ENCODE measurements at regions not wholly inside any gene's neighbourhood (a gene's known extent, or its start where the extent isn't known, plus 50 kb on each side); places are given as distances from the start of the nearest gene placed in this dataset.

- Mint-ChIP-seq H3K9me3 (no peaks in the 10 kb centered on the region), H3K36me3 (ENCODE audit: low read depth) (no peaks in the 10 kb centered on the region), H3K27ac (no peak overlapping the region), H3K4me1 (ENCODE audit: low read depth) (no peaks in the 10 kb centered on the region), H3K4me3 (no peak overlapping the region), H3K27me3 (peaks cover 6% of the 10 kb centered on the region)
- intact Hi-C loops (cut with micrococcal nuclease): no loop called here
Measured at GRCh38 chr12:75837700-75838099, 193.9 kb downstream of the PHLDA1 start.

- intact Hi-C loops (cut with micrococcal nuclease): no loop called here
- H3K27me3 Mint-ChIP-seq: peaks cover 4% of the 10 kb centered on the region
- no peaks in the 10 kb centered on the region for H3K36me3 Mint-ChIP-seq (ENCODE audit: low read depth)
- H3K4me1 Mint-ChIP-seq (ENCODE audit: low read depth): no peaks in the 10 kb centered on the region
- H3K4me3 Mint-ChIP-seq: no peak overlapping the region
- no peaks in the 10 kb centered on the region for H3K9me3 Mint-ChIP-seq
- H3K27ac Mint-ChIP-seq: no peak overlapping the region
Measured at GRCh38 chr12:75836533-75836932, 195.0 kb downstream of the PHLDA1 start.

- intact Hi-C loops (cut with micrococcal nuclease): no loop called here
- no peaks in the 10 kb centered on the region for H3K36me3 Mint-ChIP-seq (ENCODE audit: low read depth)
- H3K4me3 Mint-ChIP-seq: no peak overlapping the region
- H3K9me3 Mint-ChIP-seq: no peaks in the 10 kb centered on the region
- H3K27me3 Mint-ChIP-seq: peaks cover 3% of the 10 kb centered on the region
- H3K27ac Mint-ChIP-seq: no peak overlapping the region
- H3K4me1 Mint-ChIP-seq (ENCODE audit: low read depth): no peaks in the 10 kb centered on the region
Measured at GRCh38 chr12:75834591-75834990, 197.0 kb downstream of the PHLDA1 start.

GRCh38 chr12:75833268-75833667 is 198.3 kb downstream of the PHLDA1 start:
- no peaks in the 10 kb centered on the region for H3K36me3 Mint-ChIP-seq (ENCODE audit: low read depth)
- no peak overlapping the region for H3K27ac Mint-ChIP-seq
- no peaks in the 10 kb centered on the region for H3K4me1 Mint-ChIP-seq (ENCODE audit: low read depth)
- no peaks in the 10 kb centered on the region for H3K9me3 Mint-ChIP-seq
- no peak overlapping the region for H3K4me3 Mint-ChIP-seq
- H3K27me3 Mint-ChIP-seq: peaks cover 3% of the 10 kb centered on the region
- intact Hi-C loops (cut with micrococcal nuclease): no loop called here

- Mint-ChIP-seq H3K4me1 (ENCODE audit: low read depth) (no peaks in the 10 kb centered on the region), H3K36me3 (ENCODE audit: low read depth) (no peaks in the 10 kb centered on the region), H3K9me3 (no peaks in the 10 kb centered on the region), H3K4me3 (no peak overlapping the region), H3K27me3 (peaks cover 3% of the 10 kb centered on the region), H3K27ac (no peak overlapping the region)
- intact Hi-C loops (cut with micrococcal nuclease): no loop called here
Measured at GRCh38 chr12:75831402-75831801, 200.2 kb downstream of the PHLDA1 start.

GRCh38 chr12:75827061-75827460 is 204.5 kb downstream of the PHLDA1 start:
- H3K27ac Mint-ChIP-seq: no peak overlapping the region
- H3K4me3 Mint-ChIP-seq: no peak overlapping the region
- H3K36me3 Mint-ChIP-seq (ENCODE audit: low read depth): no peaks in the 10 kb centered on the region
- H3K4me1 Mint-ChIP-seq (ENCODE audit: low read depth): no peaks in the 10 kb centered on the region
- intact Hi-C loops (cut with micrococcal nuclease): no loop called here
- no peaks in the 10 kb centered on the region for H3K9me3 Mint-ChIP-seq
- peaks cover 13% of the 10 kb centered on the region for H3K27me3 Mint-ChIP-seq

- no peak overlapping the region for H3K27ac Mint-ChIP-seq
- no peaks in the 10 kb centered on the region for H3K4me1 Mint-ChIP-seq (ENCODE audit: low read depth)
- no peak overlapping the region for H3K4me3 Mint-ChIP-seq
- no peaks in the 10 kb centered on the region for H3K36me3 Mint-ChIP-seq (ENCODE audit: low read depth)
- no peaks in the 10 kb centered on the region for H3K9me3 Mint-ChIP-seq
- H3K27me3 Mint-ChIP-seq: peaks cover 15% of the 10 kb centered on the region
- intact Hi-C loops (cut with micrococcal nuclease): no loop called here
Measured at GRCh38 chr12:75825686-75826085, 205.9 kb downstream of the PHLDA1 start.

GRCh38 chr12:75823475-75823874 is 208.1 kb downstream of the PHLDA1 start:
- H3K4me3 Mint-ChIP-seq: no peak overlapping the region
- no peak overlapping the region for H3K27ac Mint-ChIP-seq
- H3K9me3 Mint-ChIP-seq: no peaks in the 10 kb centered on the region
- no peaks in the 10 kb centered on the region for H3K36me3 Mint-ChIP-seq (ENCODE audit: low read depth)
- no peaks in the 10 kb centered on the region for H3K4me1 Mint-ChIP-seq (ENCODE audit: low read depth)
- intact Hi-C loops (cut with micrococcal nuclease): no loop called here
- H3K27me3 Mint-ChIP-seq: peaks cover 18% of the 10 kb centered on the region

- Mint-ChIP-seq H3K27ac (no peak overlapping the region), H3K27me3 (peaks cover 18% of the 10 kb centered on the region), H3K4me1 (ENCODE audit: low read depth) (no peaks in the 10 kb centered on the region), H3K36me3 (ENCODE audit: low read depth) (no peaks in the 10 kb centered on the region), H3K4me3 (no peak overlapping the region), H3K9me3 (no peaks in the 10 kb centered on the region)
- intact Hi-C loops (cut with micrococcal nuclease): no loop called here
Measured at GRCh38 chr12:75822416-75822815, 209.2 kb downstream of the PHLDA1 start.

GRCh38 chr12:75820848-75821578 is 210.6 kb downstream of the PHLDA1 start:
- Mint-ChIP-seq H3K4me1 (ENCODE audit: low read depth) (no peaks in the 10 kb centered on the region), H3K27ac (no peak overlapping the region), H3K9me3 (no peaks in the 10 kb centered on the region), H3K27me3 (peaks cover 18% of the 10 kb centered on the region), H3K4me3 (no peak overlapping the region), H3K36me3 (ENCODE audit: low read depth) (no peaks in the 10 kb centered on the region)
- intact Hi-C loops (cut with micrococcal nuclease): no loop called here

GRCh38 chr12:75820071-75820470 is 211.5 kb downstream of the PHLDA1 start:
- intact Hi-C loops (cut with micrococcal nuclease): no loop called here
- Mint-ChIP-seq H3K4me3 (no peak overlapping the region), H3K4me1 (ENCODE audit: low read depth) (no peaks in the 10 kb centered on the region), H3K27ac (no peak overlapping the region), H3K9me3 (no peaks in the 10 kb centered on the region), H3K36me3 (ENCODE audit: low read depth) (no peaks in the 10 kb centered on the region), H3K27me3 (peaks cover 18% of the 10 kb centered on the region)

GRCh38 chr12:75819512-75819911 is 212.1 kb downstream of the PHLDA1 start:
- Mint-ChIP-seq H3K4me3 (no peak overlapping the region), H3K4me1 (ENCODE audit: low read depth) (no peaks in the 10 kb centered on the region), H3K9me3 (no peaks in the 10 kb centered on the region), H3K27me3 (peaks cover 20% of the 10 kb centered on the region), H3K36me3 (ENCODE audit: low read depth) (no peaks in the 10 kb centered on the region), H3K27ac (no peak overlapping the region)
- intact Hi-C loops (cut with micrococcal nuclease): loop anchor here (5.0 kb wide), 1 partner anchor 218 kb away; no protein-coding TSS in a partner anchor

- intact Hi-C loops (cut with micrococcal nuclease): loop anchor here (5.0 kb wide), 1 partner anchor 218 kb away; no protein-coding TSS in a partner anchor
- peaks cover 20% of the 10 kb centered on the region for H3K27me3 Mint-ChIP-seq
- no peak overlapping the region for H3K27ac Mint-ChIP-seq
- H3K4me1 Mint-ChIP-seq (ENCODE audit: low read depth): no peaks in the 10 kb centered on the region
- no peaks in the 10 kb centered on the region for H3K9me3 Mint-ChIP-seq
- no peak overlapping the region for H3K4me3 Mint-ChIP-seq
- no peaks in the 10 kb centered on the region for H3K36me3 Mint-ChIP-seq (ENCODE audit: low read depth)
Measured at GRCh38 chr12:75818863-75819262, 212.7 kb downstream of the PHLDA1 start.

- peaks cover 14% of the 10 kb centered on the region for H3K27me3 Mint-ChIP-seq
- H3K9me3 Mint-ChIP-seq: no peaks in the 10 kb centered on the region
- no peaks in the 10 kb centered on the region for H3K36me3 Mint-ChIP-seq (ENCODE audit: low read depth)
- no peak overlapping the region for H3K27ac Mint-ChIP-seq
- intact Hi-C loops (cut with micrococcal nuclease): loop anchor here (5.0 kb wide), 1 partner anchor 220 kb away; no protein-coding TSS in a partner anchor
- H3K4me1 Mint-ChIP-seq (ENCODE audit: low read depth): no peaks in the 10 kb centered on the region
- no peak overlapping the region for H3K4me3 Mint-ChIP-seq
Measured at GRCh38 chr12:75816897-75817296, 214.7 kb downstream of the PHLDA1 start.

GRCh38 chr12:75815756-75816155 is 215.8 kb downstream of the PHLDA1 start:
- Mint-ChIP-seq H3K27ac (no peak overlapping the region), H3K4me1 (ENCODE audit: low read depth) (no peaks in the 10 kb centered on the region), H3K36me3 (ENCODE audit: low read depth) (no peaks in the 10 kb centered on the region), H3K4me3 (no peak overlapping the region), H3K9me3 (no peaks in the 10 kb centered on the region), H3K27me3 (peaks cover 15% of the 10 kb centered on the region)
- intact Hi-C loops (cut with micrococcal nuclease): loop anchor here (5.0 kb wide), 1 partner anchor 222 kb away; no protein-coding TSS in a partner anchor
